Fibroblast of lung (primary cell): ENCODE measurements at regions not wholly inside any gene's neighbourhood (a gene's known extent, or its start where the extent isn't known, plus 50 kb on each side); places are given as distances from the start of the nearest gene placed in this dataset.

Experiments used
- EZH2 ChIP-seq: IDR thresholded peaks from 2 replicates; pipeline ENCODE4 v1.5.1; 2012; ENCODE audit warnings: low read length, control low read depth, mild to moderate bottlenecking; ENCODE audit errors: missing control alignments
- TF ChIP-seq, protein P1 (sequence below), 2 donors: IDR thresholded peaks in 1 of 2; conservative IDR thresholded peaks in 1 of 2; 1 replicate in 1 of 2; 2 replicates in 1 of 2; pipeline ENCODE4 v1.5.1; 2011 to 2012; ENCODE audit warnings: low read length in 2 of 2, control low read depth in 1 of 2, inconsistent platforms in 1 of 2, low read depth in 1 of 2, mild to moderate bottlenecking in 1 of 2

GRCh38 chr6:112735129-112735528, 388.0 kb downstream of the RFPL4B start:
- TF ChIP-seq, protein P1, sequence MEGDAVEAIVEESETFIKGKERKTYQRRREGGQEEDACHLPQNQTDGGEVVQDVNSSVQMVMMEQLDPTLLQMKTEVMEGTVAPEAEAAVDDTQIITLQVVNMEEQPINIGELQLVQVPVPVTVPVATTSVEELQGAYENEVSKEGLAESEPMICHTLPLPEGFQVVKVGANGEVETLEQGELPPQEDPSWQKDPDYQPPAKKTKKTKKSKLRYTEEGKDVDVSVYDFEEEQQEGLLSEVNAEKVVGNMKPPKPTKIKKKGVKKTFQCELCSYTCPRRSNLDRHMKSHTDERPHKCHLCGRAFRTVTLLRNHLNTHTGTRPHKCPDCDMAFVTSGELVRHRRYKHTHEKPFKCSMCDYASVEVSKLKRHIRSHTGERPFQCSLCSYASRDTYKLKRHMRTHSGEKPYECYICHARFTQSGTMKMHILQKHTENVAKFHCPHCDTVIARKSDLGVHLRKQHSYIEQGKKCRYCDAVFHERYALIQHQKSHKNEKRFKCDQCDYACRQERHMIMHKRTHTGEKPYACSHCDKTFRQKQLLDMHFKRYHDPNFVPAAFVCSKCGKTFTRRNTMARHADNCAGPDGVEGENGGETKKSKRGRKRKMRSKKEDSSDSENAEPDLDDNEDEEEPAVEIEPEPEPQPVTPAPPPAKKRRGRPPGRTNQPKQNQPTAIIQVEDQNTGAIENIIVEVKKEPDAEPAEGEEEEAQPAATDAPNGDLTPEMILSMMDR (conservative IDR thresholded peaks at IDR 0.05 in 1 of 2, IDR thresholded peaks at IDR 0.05 in 1 of 2; ENCODE audit: low read depth in 1 of 2, low read length in 2 of 2) = no peak
- no peak for TF ChIP-seq EZH2
